NB4 (cell line): ENCODE measurements at regions not wholly inside any gene's neighbourhood (a gene's known extent, or its start where the extent isn't known, plus 50 kb on each side); places are given as distances from the start of the nearest gene placed in this dataset.

Source experiments
- DNase-seq: peaks from one replicate; pipeline ENCODE4 v3.0.0; 2010; ENCODE audit warnings: low read depth
- H3K4me3 ChIP-seq: one replicate; pipeline ENCODE4 v1.5.1; 2011; ENCODE audit warnings: mild to moderate bottlenecking, low read depth, low read length, moderate library complexity
- MYC ChIP-seq: IDR thresholded peaks from 2 replicates; pipeline ENCODE4 v1.6.1; 2011; ENCODE audit warnings: low read depth, low read length
- POLR2A ChIP-seq: IDR thresholded peaks from 2 replicates; pipeline ENCODE4 v1.6.1; 2011; ENCODE audit warnings: mild to moderate bottlenecking; ENCODE audit not compliant: insufficient read length; ENCODE audit errors: extremely low read depth
- TF ChIP-seq, protein P1 (sequence below): IDR thresholded peaks from 2 replicates; pipeline ENCODE4 v1.6.1; 2011; ENCODE audit warnings: low read depth, low read length
- TF ChIP-seq, protein P2 (sequence below): IDR thresholded peaks from one replicate; pipeline ENCODE4 v1.5.1; 2012; ENCODE audit warnings: low read depth, low read length

- DNase-seq: no peak
- TF ChIP-seq MYC (no peak), POLR2A (no peak)
- TF ChIP-seq, protein P1, sequence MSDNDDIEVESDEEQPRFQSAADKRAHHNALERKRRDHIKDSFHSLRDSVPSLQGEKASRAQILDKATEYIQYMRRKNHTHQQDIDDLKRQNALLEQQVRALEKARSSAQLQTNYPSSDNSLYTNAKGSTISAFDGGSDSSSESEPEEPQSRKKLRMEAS: no peak
- TF ChIP-seq, protein P2, sequence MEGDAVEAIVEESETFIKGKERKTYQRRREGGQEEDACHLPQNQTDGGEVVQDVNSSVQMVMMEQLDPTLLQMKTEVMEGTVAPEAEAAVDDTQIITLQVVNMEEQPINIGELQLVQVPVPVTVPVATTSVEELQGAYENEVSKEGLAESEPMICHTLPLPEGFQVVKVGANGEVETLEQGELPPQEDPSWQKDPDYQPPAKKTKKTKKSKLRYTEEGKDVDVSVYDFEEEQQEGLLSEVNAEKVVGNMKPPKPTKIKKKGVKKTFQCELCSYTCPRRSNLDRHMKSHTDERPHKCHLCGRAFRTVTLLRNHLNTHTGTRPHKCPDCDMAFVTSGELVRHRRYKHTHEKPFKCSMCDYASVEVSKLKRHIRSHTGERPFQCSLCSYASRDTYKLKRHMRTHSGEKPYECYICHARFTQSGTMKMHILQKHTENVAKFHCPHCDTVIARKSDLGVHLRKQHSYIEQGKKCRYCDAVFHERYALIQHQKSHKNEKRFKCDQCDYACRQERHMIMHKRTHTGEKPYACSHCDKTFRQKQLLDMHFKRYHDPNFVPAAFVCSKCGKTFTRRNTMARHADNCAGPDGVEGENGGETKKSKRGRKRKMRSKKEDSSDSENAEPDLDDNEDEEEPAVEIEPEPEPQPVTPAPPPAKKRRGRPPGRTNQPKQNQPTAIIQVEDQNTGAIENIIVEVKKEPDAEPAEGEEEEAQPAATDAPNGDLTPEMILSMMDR: no peak
- no peak overlapping the region for H3K4me3 ChIP-seq
Measured at GRCh38 chr12:76252031-76252430, 96.2 kb downstream of the BBS10 start.

- TF ChIP-seq, protein P1: no peak
- TF ChIP-seq, protein P2: no peak
- TF ChIP-seq MYC (no peak), POLR2A (no peak)
- H3K4me3 ChIP-seq: no peak overlapping the region
- no peak for DNase-seq
Measured at GRCh38 chr12:76250256-76250655, 98.0 kb downstream of the BBS10 start.

- no peak overlapping the region for H3K4me3 ChIP-seq
- DNase-seq: no peak
- TF ChIP-seq, protein P1: no peak
- TF ChIP-seq, protein P2: no peak
- no peak for TF ChIP-seq MYC
- no peak for TF ChIP-seq POLR2A
Measured at GRCh38 chr12:76249501-76249900, 98.7 kb downstream of the BBS10 start.

DNA sequence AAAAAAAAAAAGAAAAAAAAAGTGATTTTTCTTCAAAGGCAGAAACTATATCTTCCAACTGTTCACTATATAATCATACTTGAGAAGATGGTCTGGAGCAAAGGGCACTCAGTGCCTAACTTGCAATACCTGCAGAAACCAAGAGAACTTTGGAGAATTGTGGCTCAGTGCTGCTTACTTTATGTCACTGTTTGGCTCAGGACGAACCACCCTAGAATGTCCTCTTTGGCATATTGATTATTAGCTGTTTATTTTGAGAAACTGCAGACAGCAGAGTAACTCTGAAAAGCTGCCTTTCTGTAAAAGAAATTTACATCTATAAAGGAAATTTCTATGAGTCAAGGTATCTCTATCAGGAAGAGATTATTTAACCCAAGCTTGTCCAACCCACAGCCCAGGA lies 100.2 kb downstream of the BBS10 start:
- TF ChIP-seq POLR2A (no peak), MYC (no peak)
- TF ChIP-seq, protein P1: no peak
- TF ChIP-seq, protein P2: no peak
- H3K4me3 ChIP-seq: no peak overlapping the region
- no peak for DNase-seq

- no peak overlapping the region for H3K4me3 ChIP-seq
- no peak for DNase-seq
- TF ChIP-seq, protein P2: no peak
- TF ChIP-seq POLR2A (no peak), MYC (no peak)
- TF ChIP-seq, protein P1: no peak
Measured at GRCh38 chr12:76247026-76247646, 101.1 kb downstream of the BBS10 start.

DNA sequence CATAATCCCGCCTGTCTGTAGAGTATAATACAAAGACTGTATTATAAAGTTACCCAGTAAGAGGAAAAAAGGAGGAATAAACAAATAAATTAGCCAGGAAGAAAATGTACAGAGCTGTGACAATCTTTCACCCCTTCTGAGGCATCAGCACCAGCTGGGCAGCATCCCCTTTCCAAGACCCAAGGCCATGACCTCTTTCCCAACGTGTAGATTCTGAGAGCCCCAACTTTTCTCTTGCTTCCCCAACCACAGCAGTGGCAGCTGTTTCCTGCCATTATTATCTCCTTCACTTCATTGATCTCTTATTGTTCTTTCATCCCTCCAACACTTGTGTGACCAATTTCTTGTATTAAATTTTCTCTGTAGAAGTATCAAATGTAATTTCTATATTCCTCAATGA lies 101.6 kb downstream of the BBS10 start:
- DNase-seq: no peak
- TF ChIP-seq, protein P1: no peak
- TF ChIP-seq, protein P2: no peak
- TF ChIP-seq POLR2A: no peak
- TF ChIP-seq MYC: no peak
- no peak overlapping the region for H3K4me3 ChIP-seq
